Heart left ventricle (tissue), 13 donors: ENCODE measurements at regions not wholly inside any gene's neighbourhood (a gene's known extent, or its start where the extent isn't known, plus 50 kb on each side); places are given as distances from the start of the nearest gene placed in this dataset.

ENCODE experiments used
- POLR2A ChIP-seq, 2 donors: fragments of 450-650 bp; IDR thresholded peaks; one replicate each; pipeline ENCODE4 v1.6.1; 2017; ENCODE audit warnings: antibody characterized with exemption in 2 of 2, mild to moderate bottlenecking in 2 of 2, moderate library complexity in 2 of 2
- TF ChIP-seq, protein P1 (sequence below), 12 donors: fragments of 200-600 bp; sonication (generic) in 4 of 12; IDR thresholded peaks; one replicate each; pipeline versions ENCODE4 v1.5.0 to v1.8.0; 2018 to 2022; ENCODE audit warnings: antibody characterized with exemption in 12 of 12, mild to moderate bottlenecking in 5 of 12
- donor health status: ischemic (EF 13 %, LVEDD 7.1; RV severe dilation, severe dysfunction).
- donor health status: DM: no; HTN: yes; CAD: no.
- donor health status: DM: no; HTN: no; CAD: no.
- donor health status: ischemic (EF 25% LVEDD 6.9; RV normal size, moderate dysfunction).
- donor health status: ischemic (EF 25% LVEDD 5.7; RV mildly dilated, moderate dysfunction).
- donor health status: ischemic (EF 35%, LVEDD 5.7; RV mildly dilated, moderate dysfunction).
- donor health status: nonischemic (EF 11% LVEDD 7.7; RV severe dilation, severe dysfunction).
- donor health status: DM: yes; HTN: yes; CAD: no.
- donor health status: PGD.
- donor health status: ischemic (EF 29% LVEDD 5.4; RV normal size, mild dysfunction).
- donor health status: nonischemic (EF 23%, LVEDD 6.1; RV moderate dilation, normal function).

DNA sequence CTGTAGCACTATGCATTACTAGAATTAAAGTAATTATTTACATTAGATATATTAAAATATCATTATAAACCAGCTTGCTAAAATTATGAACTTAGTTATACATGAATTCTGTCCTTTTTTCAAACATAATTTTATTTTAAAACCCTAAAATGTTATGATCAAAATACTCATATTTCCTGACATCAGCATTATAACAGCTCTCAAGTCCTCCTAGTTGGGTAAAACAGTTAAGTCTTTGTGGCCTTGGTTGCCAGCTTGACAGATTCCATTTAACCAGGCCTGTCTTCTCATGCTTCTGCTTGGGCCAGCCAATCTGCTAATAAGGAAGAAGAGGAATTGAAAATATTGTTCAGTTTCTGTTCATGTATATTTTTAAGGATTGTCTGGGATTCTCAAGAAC, 147.9 kb upstream of the SLC35B3 start:
- TF ChIP-seq, protein P1, sequence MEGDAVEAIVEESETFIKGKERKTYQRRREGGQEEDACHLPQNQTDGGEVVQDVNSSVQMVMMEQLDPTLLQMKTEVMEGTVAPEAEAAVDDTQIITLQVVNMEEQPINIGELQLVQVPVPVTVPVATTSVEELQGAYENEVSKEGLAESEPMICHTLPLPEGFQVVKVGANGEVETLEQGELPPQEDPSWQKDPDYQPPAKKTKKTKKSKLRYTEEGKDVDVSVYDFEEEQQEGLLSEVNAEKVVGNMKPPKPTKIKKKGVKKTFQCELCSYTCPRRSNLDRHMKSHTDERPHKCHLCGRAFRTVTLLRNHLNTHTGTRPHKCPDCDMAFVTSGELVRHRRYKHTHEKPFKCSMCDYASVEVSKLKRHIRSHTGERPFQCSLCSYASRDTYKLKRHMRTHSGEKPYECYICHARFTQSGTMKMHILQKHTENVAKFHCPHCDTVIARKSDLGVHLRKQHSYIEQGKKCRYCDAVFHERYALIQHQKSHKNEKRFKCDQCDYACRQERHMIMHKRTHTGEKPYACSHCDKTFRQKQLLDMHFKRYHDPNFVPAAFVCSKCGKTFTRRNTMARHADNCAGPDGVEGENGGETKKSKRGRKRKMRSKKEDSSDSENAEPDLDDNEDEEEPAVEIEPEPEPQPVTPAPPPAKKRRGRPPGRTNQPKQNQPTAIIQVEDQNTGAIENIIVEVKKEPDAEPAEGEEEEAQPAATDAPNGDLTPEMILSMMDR (IDR thresholded peaks at IDR 0.05) = no peak
- TF ChIP-seq POLR2A (IDR thresholded peaks at IDR 0.05) = no peak
